LNCaP clone FGC (cell line): ENCODE measurements at regions not wholly inside any gene's neighbourhood (a gene's known extent, or its start where the extent isn't known, plus 50 kb on each side); places are given as distances from the start of the nearest gene placed in this dataset.

Experiments used
- DNase-seq: peaks from one replicate; pipeline ENCODE4 v3.0.0-alpha.2; 2011; ENCODE audit warnings: low read depth
- H3K4me3 ChIP-seq: 2 replicates; pipeline ENCODE4 v1.5.1; 2011; ENCODE audit warnings: mild to moderate bottlenecking, low read depth, low read length, control low read depth
- CTCF ChIP-seq: IDR thresholded peaks from 2 replicates; pipeline ENCODE4 v1.5.1; 2012; ENCODE audit warnings: mild to moderate bottlenecking; ENCODE audit not compliant: control insufficient read depth, insufficient read depth; ENCODE audit errors: extremely low read depth

GRCh38 chr15:81475471-81475870 is 101.5 kb upstream of the TMC3 start:
- DNase-seq = no peak
- no peak overlapping the region for H3K4me3 ChIP-seq
- TF ChIP-seq CTCF = no peak

GRCh38 chr15:81473946-81474345 is 99.9 kb upstream of the TMC3 start:
- no peak for TF ChIP-seq CTCF
- no peak for DNase-seq
- H3K4me3 ChIP-seq = no peak overlapping the region

GRCh38 chr15:81473177-81473576 is 99.2 kb upstream of the TMC3 start:
- no peak for TF ChIP-seq CTCF
- DNase-seq = no peak
- no peak overlapping the region for H3K4me3 ChIP-seq

- DNase-seq = no peak
- no peak for TF ChIP-seq CTCF
- H3K4me3 ChIP-seq = no peak overlapping the region
These were observed 97.1 kb upstream of the TMC3 start for GRCh38 chr15:81471151-81471550.

GRCh38 chr15:81469154-81469553 is 95.1 kb upstream of the TMC3 start:
- no peak overlapping the region for H3K4me3 ChIP-seq
- no peak for DNase-seq
- TF ChIP-seq CTCF = no peak

GRCh38 chr15:81466741-81467140 is 92.7 kb upstream of the TMC3 start:
- TF ChIP-seq CTCF = no peak
- no peak for DNase-seq

GRCh38 chr15:81454024-81454423 is 80.0 kb upstream of the TMC3 start:
- H3K4me3 ChIP-seq = no peak overlapping the region
- DNase-seq = no peak
- TF ChIP-seq CTCF = no peak

More at GRCh38 chr15:81466741-81467140, 92.7 kb upstream of the TMC3 start:
- H3K4me3 ChIP-seq = no peak overlapping the region
